H1 (cell line): ENCODE measurements at regions not wholly inside any gene's neighbourhood (a gene's known extent, or its start where the extent isn't known, plus 50 kb on each side); places are given as distances from the start of the nearest gene placed in this dataset.

ENCODE experiments used
- CTCF ChIA-PET: fragments of 300-600 bp; sonication (Branson Sonifier 250); formaldehyde crosslinking; loops from one replicate; lab custom pipeline; 2021; ENCODE audit not compliant: partially characterized antibody; lab: Charles Lee
- POLR2A ChIA-PET: fragments of 300-600 bp; sonication (Branson Sonifier 250); formaldehyde crosslinking; loops from one replicate; lab custom pipeline; 2021; ENCODE audit warnings: inconsistent platforms; ENCODE audit not compliant: partially characterized antibody; lab: Charles Lee
- DNase-seq, 2 experiments: peaks; one replicate each; pipeline versions ENCODE4 v3.0.0 to v3.0.0-alpha.2; 2010 to 2022; ENCODE audit warnings: low spot score in 2 of 2, low read depth in 1 of 2, mixed read lengths in 1 of 2
- FAIRE-seq: peaks from 2 replicates; lab custom pipeline; 2011; peaks lifted over from hg19 to GRCh38; lab: Jason Lieb, UNC
- H2AFZ ChIP-seq: 2 replicates; pipeline ENCODE4 v1.8.1; 2012; ENCODE audit warnings: low read length, inconsistent platforms
- H2AK5ac ChIP-seq: 2 replicates; pipeline ENCODE4 v1.6.1; 2013; ENCODE audit warnings: low read depth, low read length
- H2BK120ac ChIP-seq: replicated peaks from 2 replicates; pipeline ENCODE3; 2013; ENCODE audit warnings: low read depth, low read length, inconsistent platforms
- H2BK12ac ChIP-seq: 2 replicates; pipeline ENCODE4 v1.6.1; 2013; ENCODE audit warnings: low read depth, low read length
- H2BK15ac ChIP-seq: 2 replicates; pipeline ENCODE4 v1.6.1; 2013; ENCODE audit warnings: low read length
- H2BK20ac ChIP-seq: 2 replicates; pipeline ENCODE4 v1.6.1; 2013; ENCODE audit warnings: low read length
- H2BK5ac ChIP-seq: 2 replicates; pipeline ENCODE4 v1.6.1; 2013; ENCODE audit warnings: low read depth, low read length
- H3K14ac ChIP-seq: 2 replicates; pipeline ENCODE4 v1.6.1; 2013; ENCODE audit warnings: inconsistent platforms; ENCODE audit not compliant: insufficient read length
- H3K18ac ChIP-seq: 2 replicates; pipeline ENCODE4 v1.6.1; 2013; ENCODE audit warnings: low read length; ENCODE audit errors: extremely low read depth
- H3K23ac ChIP-seq: 2 replicates; pipeline ENCODE4 v1.6.1; 2013; ENCODE audit warnings: inconsistent platforms; ENCODE audit not compliant: insufficient read length
- H3K23me2 ChIP-seq: 2 replicates; pipeline ENCODE4 v1.6.1; 2013; ENCODE audit warnings: low read depth, low read length
- H3K27ac ChIP-seq: 2 replicates; pipeline ENCODE4 v1.6.1; 2011; ENCODE audit warnings: low read depth, low read length, inconsistent platforms
- H3K27me3 ChIP-seq, 4 experiments: replicated peaks in 1 of 4; 1 replicate in 1 of 4; 2 replicates in 3 of 4; pipeline versions ENCODE4 v1.6.1 to v1.8.1; 2011 to 2013; ENCODE audit warnings: low read length in 3 of 4, mild to moderate bottlenecking in 3 of 4, inconsistent platforms in 2 of 4, mixed read lengths in 2 of 4, moderate library complexity in 1 of 4; ENCODE audit not compliant: control insufficient read depth in 3 of 4, insufficient read depth in 3 of 4; ENCODE audit errors: extremely low read depth in 1 of 4
- H3K36me3 ChIP-seq, 4 experiments: 2 replicates each; pipeline versions ENCODE4 v1.6.1 to v1.8.1; 2011 to 2013; ENCODE audit warnings: mild to moderate bottlenecking in 4 of 4, low read length in 3 of 4, moderate library complexity in 2 of 4, control low read depth in 1 of 4, inconsistent platforms in 1 of 4; ENCODE audit not compliant: insufficient read depth in 4 of 4, control insufficient read depth in 2 of 4
- H3K4ac ChIP-seq: replicated peaks from 2 replicates; pipeline ENCODE3; 2013; ENCODE audit warnings: low read length, low read depth, mixed read lengths, inconsistent platforms; ENCODE audit not compliant: insufficient read length
- H3K4me1 ChIP-seq, 4 experiments: replicated peaks in 1 of 4; 1 replicate in 1 of 4; 2 replicates in 3 of 4; pipeline versions ENCODE4 v1.6.1 to v1.8.1; 2011 to 2013; ENCODE audit warnings: low read length in 3 of 4, inconsistent platforms in 2 of 4, mixed read lengths in 1 of 4; ENCODE audit not compliant: insufficient read depth in 4 of 4, control insufficient read depth in 3 of 4
- H3K4me2 ChIP-seq, 2 experiments: 2 replicates each; pipeline versions ENCODE4 v1.6.1 to v1.8.1; 2011 to 2013; ENCODE audit warnings: low read depth in 2 of 2, low read length in 2 of 2, control low read depth in 1 of 2, inconsistent platforms in 1 of 2, mild to moderate bottlenecking in 1 of 2; ENCODE audit not compliant: insufficient read depth in 1 of 2
- H3K4me3 ChIP-seq, 4 experiments: fragments of 200-600, 300-600 bp in 1 of 4; sonication (generic), shearing (Covaris generic), sonication (Bioruptor Twin) in 1 of 4; 2 replicates each; pipeline versions ENCODE4 v1.5.1 to v1.8.1; 2011 to 2016; ENCODE audit warnings: low read length in 4 of 4, low read depth in 3 of 4, control low read depth in 2 of 4, inconsistent platforms in 2 of 4, mild to moderate bottlenecking in 2 of 4, mixed read lengths in 1 of 4, moderate library complexity in 1 of 4; ENCODE audit not compliant: insufficient read depth in 2 of 4; ENCODE audit errors: extremely low read depth in 1 of 4
- H3K56ac ChIP-seq: replicated peaks from 2 replicates; pipeline ENCODE3; 2013; ENCODE audit warnings: low read depth, mild to moderate bottlenecking, mixed read lengths, low read length, inconsistent platforms; ENCODE audit not compliant: insufficient read length
- H3K79me1 ChIP-seq: 2 replicates; pipeline ENCODE4 v1.6.1; 2013; ENCODE audit warnings: low read depth, low read length, control low read depth
- H3K79me2 ChIP-seq, 2 experiments: 2 replicates each; pipeline versions ENCODE4 v1.6.1 to v1.8.1; 2012 to 2013; ENCODE audit warnings: low read length in 2 of 2, mild to moderate bottlenecking in 2 of 2, inconsistent platforms in 1 of 2; ENCODE audit not compliant: insufficient read depth in 2 of 2, control insufficient read depth in 1 of 2
- H3K9ac ChIP-seq, 4 experiments: replicated peaks in 1 of 4; 1 replicate in 1 of 4; 2 replicates in 3 of 4; pipeline versions ENCODE4 v1.6.1 to v1.8.1; 2011 to 2013; ENCODE audit warnings: low read depth in 3 of 4, low read length in 3 of 4, control low read depth in 2 of 4, mild to moderate bottlenecking in 2 of 4, moderate library complexity in 2 of 4, inconsistent platforms in 1 of 4; ENCODE audit errors: extremely low read depth in 1 of 4
- H3K9me3 ChIP-seq, 2 experiments: 2 replicates each; pipeline versions ENCODE4 v1.6.1 to v1.8.1; 2012 to 2013; ENCODE audit warnings: mild to moderate bottlenecking in 2 of 2, moderate library complexity in 2 of 2, control low read depth in 1 of 2, inconsistent platforms in 1 of 2, low read depth in 1 of 2, low read length in 1 of 2, mixed read lengths in 1 of 2; ENCODE audit not compliant: insufficient read depth in 2 of 2
- H4K20me1 ChIP-seq, 2 experiments: replicated peaks in 1 of 2; 2 replicates each; pipeline versions ENCODE3 to v1.8.1; 2011 to 2013; ENCODE audit warnings: inconsistent platforms in 2 of 2, low read length in 2 of 2, mild to moderate bottlenecking in 1 of 2; ENCODE audit not compliant: insufficient read depth in 2 of 2, control insufficient read depth in 1 of 2
- H4K5ac ChIP-seq: 2 replicates; pipeline ENCODE4 v1.6.1; 2013; ENCODE audit warnings: low read length, low read depth, mixed read lengths, inconsistent platforms; ENCODE audit not compliant: insufficient read length
- H4K8ac ChIP-seq: 2 replicates; pipeline ENCODE4 v1.8.0; 2013; ENCODE audit warnings: mild to moderate bottlenecking, moderate library complexity, low read length, inconsistent platforms; ENCODE audit not compliant: insufficient read depth; ENCODE audit errors: extremely low read depth
- H4K91ac ChIP-seq: replicated peaks from 2 replicates; pipeline ENCODE3; 2013; ENCODE audit warnings: low read length, mixed read lengths, inconsistent platforms; ENCODE audit not compliant: insufficient read length
- KDM5A ChIP-seq: fragments of 200-600 bp; IDR thresholded peaks from 2 replicates; pipeline ENCODE4 v1.7.1; 2012; ENCODE audit warnings: mild to moderate bottlenecking, low read length, inconsistent platforms, mixed read lengths
- MAFK ChIP-seq: IDR thresholded peaks from 2 replicates; pipeline ENCODE4 v1.6.1; 2012; ENCODE audit warnings: low read depth, mild to moderate bottlenecking, improper control_type of control experiment, low read length
- RXRA ChIP-seq: IDR thresholded peaks from 2 replicates; pipeline ENCODE4 v1.6.1; 2011; ENCODE audit warnings: low read depth, mild to moderate bottlenecking, low read length, moderate library complexity; ENCODE audit not compliant: insufficient read depth
- SP4 ChIP-seq: IDR thresholded peaks from 2 replicates; pipeline ENCODE4 v1.6.1; 2012; ENCODE audit warnings: low read length, inconsistent platforms
- TCF12 ChIP-seq: IDR thresholded peaks from 2 replicates; pipeline ENCODE4 v1.6.1; 2011; ENCODE audit warnings: low read depth, mild to moderate bottlenecking, low read length
- WGBS, 2 experiments: shearing (Covaris generic) in 1 of 2; methylation state at CpG; one replicate each; pipeline versions ENCODE4 v1.1.6 to v1.1.7; 2013 to 2015; ENCODE audit warnings: low lambda C conversion rate in 2 of 2, mixed read lengths in 2 of 2, inconsistent platforms in 1 of 2, low coverage in 1 of 2, missing lambda C conversion rate in 1 of 2; ENCODE audit not compliant: insufficient replicate concordance in 2 of 2, insufficient coverage in 1 of 2, insufficient read length in 1 of 2; ENCODE audit errors: extremely low coverage in 1 of 2, missing lambda C conversion rate in 1 of 2; 5-methylcytosine and 5-hydroxymethylcytosine counted together

GRCh38 chr2:147572622-147573021 lies 272.2 kb upstream of the ACVR2A start:
- H2AK5ac ChIP-seq: no peak overlapping the region
- no peaks in the 10 kb centered on the region for H3K4me1 ChIP-seq
- H3K18ac ChIP-seq: no peak overlapping the region
- DNase-seq (no peak), FAIRE-seq (no peak)
- no peak overlapping the region for H2BK5ac ChIP-seq
- H3K23ac ChIP-seq: no peak overlapping the region
- H2BK12ac ChIP-seq: no peak overlapping the region
- H2BK15ac ChIP-seq: no peak overlapping the region
- CTCF ChIA-PET: no interaction called here
- no peaks in the 10 kb centered on the region for H4K20me1 ChIP-seq
- no peak overlapping the region for H3K4me2 ChIP-seq
- H3K27ac ChIP-seq: no peak overlapping the region
- H3K9me3 ChIP-seq: peaks cover 0 to 11% of the 10 kb centered on the region in 2 experiments; a peak in 2 of 4 replicates
- H2BK120ac ChIP-seq: no peak overlapping the region
- H3K36me3 ChIP-seq: no peaks in the 10 kb centered on the region
- POLR2A ChIA-PET: no interaction called here
- no peak overlapping the region for H4K5ac ChIP-seq
- no peaks in the 10 kb centered on the region for H3K79me1 ChIP-seq
- no peak overlapping the region for H4K8ac ChIP-seq
- 100% methylated on average over 2 of the region's 2 CpGs; no CpG with 5 or more reads in 1 of the 2 experiments for WGBS, 2 experiments
- H3K14ac ChIP-seq: no peak overlapping the region
- H3K23me2 ChIP-seq: peaks cover 4% of the 10 kb centered on the region; the same call in 1 of the 2 replicates
- H3K9ac ChIP-seq: no peak overlapping the region
- no peak overlapping the region for H2AFZ ChIP-seq
- no peak overlapping the region for H2BK20ac ChIP-seq
- no peak overlapping the region for H4K91ac ChIP-seq
- no peak overlapping the region for H3K4ac ChIP-seq
- no peak overlapping the region for H3K56ac ChIP-seq
- no peak for TF ChIP-seq KDM5A
- no peak for TF ChIP-seq SP4
- TF ChIP-seq MAFK: no peak
- TF ChIP-seq TCF12: no peak
- TF ChIP-seq RXRA: no peak
- no peak overlapping the region for H3K4me3 ChIP-seq
- H3K79me2 ChIP-seq: no peaks in the 10 kb centered on the region
- H3K27me3 ChIP-seq: no peaks in the 10 kb centered on the region
